ENCODE measurements at regions not wholly inside any gene's neighbourhood (a gene's known extent, or its start where the extent isn't known, plus 50 kb on each side); places are given as distances from the start of the nearest gene placed in this dataset.

- no peak overlapping the region for H4K91ac ChIP-seq (ENCODE audit: low read length)
- H3K18ac ChIP-seq (ENCODE audit: low read depth in 1 of 2, low read length in 2 of 2), result no peak overlapping the region
- no peaks in the 10 kb centered on the region for H3K36me3 ChIP-seq (ENCODE audit: control insufficient read depth in 1 of 2, insufficient read depth in 2 of 2, low read depth in 1 of 2, low read length in 2 of 2)
- no peak overlapping the region for H3K4me3 ChIP-seq (ENCODE audit: insufficient read depth in 1 of 2, low read depth in 1 of 2, low read length in 2 of 2)
- no peak overlapping the region for H3K27ac ChIP-seq (ENCODE audit: low read length, poor library complexity, severe bottlenecking)
- H4K8ac ChIP-seq (ENCODE audit: low read length), result no peak overlapping the region
- H3K4me1 ChIP-seq (ENCODE audit: control insufficient read depth, insufficient read depth, low read depth, low read length), result no peaks in the 10 kb centered on the region
- H3K4ac ChIP-seq (ENCODE audit: low read depth in 1 of 2, low read length in 2 of 2), result no peak overlapping the region
- H3K79me1 ChIP-seq (replicated peaks; ENCODE audit: low read length, poor library complexity, severe bottlenecking), result no peaks in the 10 kb centered on the region
- no peak overlapping the region for H3K14ac ChIP-seq (ENCODE audit: low read length in 2 of 2)
- no peak for DNase-seq
- no peak overlapping the region for H2AFZ ChIP-seq (ENCODE audit: low read depth, low read length)
- H3K9me3 ChIP-seq (ENCODE audit: control insufficient read depth, low read length), result no peaks in the 10 kb centered on the region
- no peak overlapping the region for H2AK5ac ChIP-seq (ENCODE audit: low read length, severe bottlenecking)
- no peaks in the 10 kb centered on the region for H3K27me3 ChIP-seq (ENCODE audit: control insufficient read depth in 1 of 2, insufficient read depth in 1 of 2, low read length in 2 of 2)
- H3K23ac ChIP-seq (ENCODE audit: low read length in 2 of 2), result no peak overlapping the region
- H2BK12ac ChIP-seq (ENCODE audit: low read length in 2 of 2), result no peak overlapping the region
- WGBS, result 95% methylated on average over 3 of the region's 7 CpGs
- no peak overlapping the region for H2BK5ac ChIP-seq (ENCODE audit: low read depth, low read length, poor library complexity, severe bottlenecking)
- H3K4me2 ChIP-seq (ENCODE audit: low read length, poor library complexity, severe bottlenecking), result no peak overlapping the region
- no peak overlapping the region for H2BK15ac ChIP-seq (ENCODE audit: low read depth, poor library complexity, severe bottlenecking)
- H2BK120ac ChIP-seq (ENCODE audit: low read depth, low read length), result no peak overlapping the region
- H3K9ac ChIP-seq (ENCODE audit: low read length), result no peak overlapping the region
These were observed 955.5 kb upstream of the PRKX start for GRCh38 chrX:4668802-4669536.

- WGBS, result 29% methylated on average over 1 of the region's 3 CpGs
These were observed 949.6 kb upstream of the PRKX start for GRCh38 chrX:4663085-4663484.

GRCh38 chrX:4661771-4662170 is 948.3 kb upstream of the PRKX start:
- Histone ChIP-seq H2BK5ac (ENCODE audit: low read depth, low read length, poor library complexity, severe bottlenecking) (no peak overlapping the region), H2BK120ac (ENCODE audit: low read depth, low read length) (no peak overlapping the region), H2AK5ac (ENCODE audit: low read length, severe bottlenecking) (no peak overlapping the region), H3K79me1 (replicated peaks; ENCODE audit: low read length, poor library complexity, severe bottlenecking) (no peaks in the 10 kb centered on the region), H3K4me3 (ENCODE audit: insufficient read depth in 1 of 2, low read depth in 1 of 2, low read length in 2 of 2) (no peak overlapping the region), H2BK15ac (ENCODE audit: low read depth, poor library complexity, severe bottlenecking) (no peak overlapping the region), H3K36me3 (ENCODE audit: control insufficient read depth in 1 of 2, insufficient read depth in 2 of 2, low read depth in 1 of 2, low read length in 2 of 2) (no peaks in the 10 kb centered on the region), H2AFZ (ENCODE audit: low read depth, low read length) (no peak overlapping the region), H4K91ac (ENCODE audit: low read length) (no peak overlapping the region), H3K4ac (ENCODE audit: low read depth in 1 of 2, low read length in 2 of 2) (no peak overlapping the region), H3K27me3 (ENCODE audit: control insufficient read depth in 1 of 2, insufficient read depth in 1 of 2, low read length in 2 of 2) (no peaks in the 10 kb centered on the region), H3K4me1 (ENCODE audit: control insufficient read depth, insufficient read depth, low read depth, low read length) (no peaks in the 10 kb centered on the region), H3K4me2 (ENCODE audit: low read length, poor library complexity, severe bottlenecking) (no peak overlapping the region), H3K18ac (ENCODE audit: low read depth in 1 of 2, low read length in 2 of 2) (no peak overlapping the region), H3K9ac (ENCODE audit: low read length) (no peak overlapping the region), H4K8ac (ENCODE audit: low read length) (no peak overlapping the region), H3K9me3 (ENCODE audit: control insufficient read depth, low read length) (peaks cover 22% of the 10 kb centered on the region), H3K14ac (ENCODE audit: low read length in 2 of 2) (no peak overlapping the region), H3K27ac (ENCODE audit: low read length, poor library complexity, severe bottlenecking) (no peak overlapping the region), H2BK12ac (ENCODE audit: low read length in 2 of 2) (no peak overlapping the region), H3K23ac (ENCODE audit: low read length in 2 of 2) (no peak overlapping the region)
- no peak for DNase-seq
- WGBS, result 83% methylated on average over 1 of the region's 5 CpGs

More at GRCh38 chrX:4663085-4663484, 949.6 kb upstream of the PRKX start:
- no peak overlapping the region for H3K18ac ChIP-seq (ENCODE audit: low read depth in 1 of 2, low read length in 2 of 2)
- H2AK5ac ChIP-seq (ENCODE audit: low read length, severe bottlenecking), result no peak overlapping the region
- no peak overlapping the region for H2BK12ac ChIP-seq (ENCODE audit: low read length in 2 of 2)
- H3K14ac ChIP-seq (ENCODE audit: low read length in 2 of 2), result no peak overlapping the region
- H3K9me3 ChIP-seq (ENCODE audit: control insufficient read depth, low read length), result peaks cover 19% of the 10 kb centered on the region
- H3K36me3 ChIP-seq (ENCODE audit: control insufficient read depth in 1 of 2, insufficient read depth in 2 of 2, low read depth in 1 of 2, low read length in 2 of 2), result no peaks in the 10 kb centered on the region
- peak; percentile 13 for DNase-seq
- no peak overlapping the region for H4K91ac ChIP-seq (ENCODE audit: low read length)
- H3K4me1 ChIP-seq (ENCODE audit: control insufficient read depth, insufficient read depth, low read depth, low read length), result no peaks in the 10 kb centered on the region
- H3K23ac ChIP-seq (ENCODE audit: low read length in 2 of 2), result no peak overlapping the region
- no peak overlapping the region for H3K4me2 ChIP-seq (ENCODE audit: low read length, poor library complexity, severe bottlenecking)
- H2BK120ac ChIP-seq (ENCODE audit: low read depth, low read length), result no peak overlapping the region
- H2BK15ac ChIP-seq (ENCODE audit: low read depth, poor library complexity, severe bottlenecking), result no peak overlapping the region
- no peaks in the 10 kb centered on the region for H3K27me3 ChIP-seq (ENCODE audit: control insufficient read depth in 1 of 2, insufficient read depth in 1 of 2, low read length in 2 of 2)
- H2AFZ ChIP-seq (ENCODE audit: low read depth, low read length), result no peak overlapping the region
- no peaks in the 10 kb centered on the region for H3K79me1 ChIP-seq (replicated peaks; ENCODE audit: low read length, poor library complexity, severe bottlenecking)
- H4K8ac ChIP-seq (ENCODE audit: low read length), result no peak overlapping the region
- H3K27ac ChIP-seq (ENCODE audit: low read length, poor library complexity, severe bottlenecking), result peak overlapping the region; percentile 54
- no peak overlapping the region for H3K4ac ChIP-seq (ENCODE audit: low read depth in 1 of 2, low read length in 2 of 2)
- H3K4me3 ChIP-seq (ENCODE audit: insufficient read depth in 1 of 2, low read depth in 1 of 2, low read length in 2 of 2), result no peak overlapping the region
- H2BK5ac ChIP-seq (ENCODE audit: low read depth, low read length, poor library complexity, severe bottlenecking), result no peak overlapping the region
- H3K9ac ChIP-seq (ENCODE audit: low read length), result no peak overlapping the region

DNA sequence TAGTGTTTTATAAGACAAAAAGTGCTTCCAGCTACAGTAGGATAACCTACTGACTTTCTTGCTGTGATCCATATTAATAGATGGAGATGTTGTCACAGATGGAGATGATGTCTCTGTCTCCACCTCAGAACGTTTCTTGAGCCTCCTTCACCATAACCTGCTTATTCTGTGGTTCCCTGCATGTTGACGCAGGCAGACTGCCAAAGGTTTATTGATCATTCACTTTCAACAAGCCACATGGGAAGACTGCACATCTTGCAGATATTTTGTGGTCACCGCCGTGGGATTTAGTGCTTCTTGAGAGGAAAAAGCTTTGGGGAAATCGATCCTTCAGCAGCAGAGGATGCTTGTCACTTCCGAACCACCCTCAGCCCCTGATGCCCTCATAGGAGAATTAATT is 943.0 kb upstream of the PRKX start:
- H2BK12ac ChIP-seq (ENCODE audit: low read length in 2 of 2), result no peak overlapping the region
- H3K27ac ChIP-seq (ENCODE audit: low read length, poor library complexity, severe bottlenecking), result no peak overlapping the region
- H4K91ac ChIP-seq (ENCODE audit: low read length), result no peak overlapping the region
- no peaks in the 10 kb centered on the region for H3K4me1 ChIP-seq (ENCODE audit: control insufficient read depth, insufficient read depth, low read depth, low read length)
- peaks cover 32% of the 10 kb centered on the region for H3K9me3 ChIP-seq (ENCODE audit: control insufficient read depth, low read length)
- H3K79me1 ChIP-seq (replicated peaks; ENCODE audit: low read length, poor library complexity, severe bottlenecking), result no peaks in the 10 kb centered on the region
- no peaks in the 10 kb centered on the region for H3K36me3 ChIP-seq (ENCODE audit: control insufficient read depth in 1 of 2, insufficient read depth in 2 of 2, low read depth in 1 of 2, low read length in 2 of 2)
- no peak for DNase-seq
- no peak overlapping the region for H2BK15ac ChIP-seq (ENCODE audit: low read depth, poor library complexity, severe bottlenecking)
- H2AK5ac ChIP-seq (ENCODE audit: low read length, severe bottlenecking), result no peak overlapping the region
- H3K4me3 ChIP-seq (ENCODE audit: insufficient read depth in 1 of 2, low read depth in 1 of 2, low read length in 2 of 2), result no peak overlapping the region
- no peak overlapping the region for H3K4me2 ChIP-seq (ENCODE audit: low read length, poor library complexity, severe bottlenecking)
- H4K8ac ChIP-seq (ENCODE audit: low read length), result no peak overlapping the region
- no peak overlapping the region for H3K23ac ChIP-seq (ENCODE audit: low read length in 2 of 2)
- no peak overlapping the region for H3K9ac ChIP-seq (ENCODE audit: low read length)
- H2BK120ac ChIP-seq (ENCODE audit: low read depth, low read length), result no peak overlapping the region
- H2AFZ ChIP-seq (ENCODE audit: low read depth, low read length), result no peak overlapping the region
- no peaks in the 10 kb centered on the region for H3K27me3 ChIP-seq (ENCODE audit: control insufficient read depth in 1 of 2, insufficient read depth in 1 of 2, low read length in 2 of 2)
- 83% methylated on average over 2 of the region's 6 CpGs for WGBS
- no peak overlapping the region for H3K14ac ChIP-seq (ENCODE audit: low read length in 2 of 2)
- H2BK5ac ChIP-seq (ENCODE audit: low read depth, low read length, poor library complexity, severe bottlenecking), result no peak overlapping the region
- H3K4ac ChIP-seq (ENCODE audit: low read depth in 1 of 2, low read length in 2 of 2), result no peak overlapping the region
- no peak overlapping the region for H3K18ac ChIP-seq (ENCODE audit: low read depth in 1 of 2, low read length in 2 of 2)

Measured in mesenchymal stem cell (in vitro differentiated cells and primary cell).